WTC11 (cell line): ENCODE measurements at regions not wholly inside any gene's neighbourhood (a gene's known extent, or its start where the extent isn't known, plus 50 kb on each side); places are given as distances from the start of the nearest gene placed in this dataset.

ENCODE experiments used
- TF ChIP-seq, protein P1 (sequence below): sonication (generic); formaldehyde crosslinking; conservative IDR thresholded peaks from 2 replicates; pipeline ENCODE4 v1.8.1; 2023; ENCODE audit warnings: mild to moderate bottlenecking, low read depth, missing genetic modification reagents, moderate library complexity
- TF ChIP-seq, protein P2 (sequence below): sonication (generic); formaldehyde crosslinking; IDR thresholded peaks from 2 replicates; pipeline ENCODE4 v1.8.1; 2023; ENCODE audit warnings: mild to moderate bottlenecking, missing genetic modification reagents
- TF ChIP-seq, protein P3 (sequence below): fragments of 200-600 bp; IDR thresholded peaks from 2 replicates; pipeline ENCODE4 v1.8.0; 2022; ENCODE audit warnings: antibody characterized with exemption
- TF ChIP-seq, protein P4 (sequence below): fragments of 250-450 bp; sonication (Bioruptor Pico); conservative IDR thresholded peaks from 2 replicates; pipeline ENCODE4 v1.9.0; 2021; ENCODE audit warnings: mild to moderate bottlenecking
- TF ChIP-seq, protein P5 (sequence below): sonication (generic); formaldehyde crosslinking; IDR thresholded peaks from 2 replicates; pipeline ENCODE4 v1.8.0; 2022; ENCODE audit warnings: mild to moderate bottlenecking, missing genetic modification reagents

DNA sequence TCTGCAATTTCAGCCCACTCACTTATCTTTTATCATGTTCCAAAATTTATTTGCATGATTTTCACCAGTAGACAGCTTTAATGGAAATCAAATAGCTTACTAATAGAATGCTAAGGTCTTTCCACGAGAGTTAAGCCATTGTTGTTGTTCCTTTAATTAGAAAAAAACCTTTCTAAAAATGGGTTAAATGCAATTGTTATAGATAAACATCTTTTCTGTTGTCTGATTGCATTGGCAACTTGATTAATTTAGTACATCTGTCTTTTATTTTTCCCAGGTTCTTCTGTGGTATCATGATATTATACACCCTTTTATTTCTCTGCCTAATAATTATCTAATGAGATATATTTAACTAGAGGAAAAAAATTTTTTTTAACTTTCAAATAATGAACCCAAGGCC is 487.6 kb upstream of the MBL2 start:
- TF ChIP-seq, protein P1, sequence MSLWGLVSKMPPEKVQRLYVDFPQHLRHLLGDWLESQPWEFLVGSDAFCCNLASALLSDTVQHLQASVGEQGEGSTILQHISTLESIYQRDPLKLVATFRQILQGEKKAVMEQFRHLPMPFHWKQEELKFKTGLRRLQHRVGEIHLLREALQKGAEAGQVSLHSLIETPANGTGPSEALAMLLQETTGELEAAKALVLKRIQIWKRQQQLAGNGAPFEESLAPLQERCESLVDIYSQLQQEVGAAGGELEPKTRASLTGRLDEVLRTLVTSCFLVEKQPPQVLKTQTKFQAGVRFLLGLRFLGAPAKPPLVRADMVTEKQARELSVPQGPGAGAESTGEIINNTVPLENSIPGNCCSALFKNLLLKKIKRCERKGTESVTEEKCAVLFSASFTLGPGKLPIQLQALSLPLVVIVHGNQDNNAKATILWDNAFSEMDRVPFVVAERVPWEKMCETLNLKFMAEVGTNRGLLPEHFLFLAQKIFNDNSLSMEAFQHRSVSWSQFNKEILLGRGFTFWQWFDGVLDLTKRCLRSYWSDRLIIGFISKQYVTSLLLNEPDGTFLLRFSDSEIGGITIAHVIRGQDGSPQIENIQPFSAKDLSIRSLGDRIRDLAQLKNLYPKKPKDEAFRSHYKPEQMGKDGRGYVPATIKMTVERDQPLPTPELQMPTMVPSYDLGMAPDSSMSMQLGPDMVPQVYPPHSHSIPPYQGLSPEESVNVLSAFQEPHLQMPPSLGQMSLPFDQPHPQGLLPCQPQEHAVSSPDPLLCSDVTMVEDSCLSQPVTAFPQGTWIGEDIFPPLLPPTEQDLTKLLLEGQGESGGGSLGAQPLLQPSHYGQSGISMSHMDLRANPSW (CRISPR knock-in tag), result no peak
- TF ChIP-seq, protein P2, sequence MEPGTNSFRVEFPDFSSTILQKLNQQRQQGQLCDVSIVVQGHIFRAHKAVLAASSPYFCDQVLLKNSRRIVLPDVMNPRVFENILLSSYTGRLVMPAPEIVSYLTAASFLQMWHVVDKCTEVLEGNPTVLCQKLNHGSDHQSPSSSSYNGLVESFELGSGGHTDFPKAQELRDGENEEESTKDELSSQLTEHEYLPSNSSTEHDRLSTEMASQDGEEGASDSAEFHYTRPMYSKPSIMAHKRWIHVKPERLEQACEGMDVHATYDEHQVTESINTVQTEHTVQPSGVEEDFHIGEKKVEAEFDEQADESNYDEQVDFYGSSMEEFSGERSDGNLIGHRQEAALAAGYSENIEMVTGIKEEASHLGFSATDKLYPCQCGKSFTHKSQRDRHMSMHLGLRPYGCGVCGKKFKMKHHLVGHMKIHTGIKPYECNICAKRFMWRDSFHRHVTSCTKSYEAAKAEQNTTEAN (CRISPR knock-in tag), result no peak
- TF ChIP-seq, protein P3, sequence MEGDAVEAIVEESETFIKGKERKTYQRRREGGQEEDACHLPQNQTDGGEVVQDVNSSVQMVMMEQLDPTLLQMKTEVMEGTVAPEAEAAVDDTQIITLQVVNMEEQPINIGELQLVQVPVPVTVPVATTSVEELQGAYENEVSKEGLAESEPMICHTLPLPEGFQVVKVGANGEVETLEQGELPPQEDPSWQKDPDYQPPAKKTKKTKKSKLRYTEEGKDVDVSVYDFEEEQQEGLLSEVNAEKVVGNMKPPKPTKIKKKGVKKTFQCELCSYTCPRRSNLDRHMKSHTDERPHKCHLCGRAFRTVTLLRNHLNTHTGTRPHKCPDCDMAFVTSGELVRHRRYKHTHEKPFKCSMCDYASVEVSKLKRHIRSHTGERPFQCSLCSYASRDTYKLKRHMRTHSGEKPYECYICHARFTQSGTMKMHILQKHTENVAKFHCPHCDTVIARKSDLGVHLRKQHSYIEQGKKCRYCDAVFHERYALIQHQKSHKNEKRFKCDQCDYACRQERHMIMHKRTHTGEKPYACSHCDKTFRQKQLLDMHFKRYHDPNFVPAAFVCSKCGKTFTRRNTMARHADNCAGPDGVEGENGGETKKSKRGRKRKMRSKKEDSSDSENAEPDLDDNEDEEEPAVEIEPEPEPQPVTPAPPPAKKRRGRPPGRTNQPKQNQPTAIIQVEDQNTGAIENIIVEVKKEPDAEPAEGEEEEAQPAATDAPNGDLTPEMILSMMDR, result no peak
- TF ChIP-seq, protein P4, sequence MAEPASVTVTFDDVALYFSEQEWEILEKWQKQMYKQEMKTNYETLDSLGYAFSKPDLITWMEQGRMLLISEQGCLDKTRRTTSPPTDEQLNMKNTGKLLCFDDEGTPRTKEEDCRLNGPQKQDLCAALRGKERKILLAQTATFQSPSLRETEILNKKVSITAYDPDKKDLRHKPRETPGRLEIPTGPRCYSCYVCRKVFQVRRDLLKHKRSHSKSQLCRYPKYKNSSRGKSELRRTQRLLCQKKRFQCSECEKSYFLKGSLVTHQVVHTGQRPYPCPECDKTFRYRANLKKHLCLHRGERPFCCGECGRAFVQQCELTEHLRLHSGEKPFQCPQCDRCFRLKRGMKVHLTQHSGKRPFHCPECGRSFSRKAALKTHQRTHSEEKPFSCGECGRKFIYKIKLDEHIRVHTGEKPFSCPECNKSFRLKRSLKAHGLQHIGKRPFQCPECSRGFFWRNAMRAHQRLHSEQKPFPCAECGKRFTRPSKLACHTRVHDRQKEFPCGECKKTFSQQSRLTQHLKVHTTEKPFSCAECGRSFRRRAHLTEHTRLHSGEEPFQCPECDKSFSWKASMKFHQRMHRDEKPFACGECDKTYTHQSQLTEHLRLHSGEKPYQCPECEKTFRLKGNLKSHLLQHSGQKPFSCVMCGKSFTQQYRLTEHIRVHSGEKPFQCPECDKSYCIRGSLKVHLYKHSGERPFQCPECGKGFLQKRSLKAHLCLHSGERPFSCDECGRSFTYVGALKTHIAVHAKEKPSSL (CRISPR knock-in tag), result no peak
- TF ChIP-seq, protein P5, sequence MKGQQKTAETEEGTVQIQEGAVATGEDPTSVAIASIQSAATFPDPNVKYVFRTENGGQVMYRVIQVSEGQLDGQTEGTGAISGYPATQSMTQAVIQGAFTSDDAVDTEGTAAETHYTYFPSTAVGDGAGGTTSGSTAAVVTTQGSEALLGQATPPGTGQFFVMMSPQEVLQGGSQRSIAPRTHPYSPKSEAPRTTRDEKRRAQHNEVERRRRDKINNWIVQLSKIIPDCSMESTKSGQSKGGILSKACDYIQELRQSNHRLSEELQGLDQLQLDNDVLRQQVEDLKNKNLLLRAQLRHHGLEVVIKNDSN (CRISPR knock-in tag), result no peak
